ENCODE measurements at regions not wholly inside any gene's neighbourhood (a gene's known extent, or its start where the extent isn't known, plus 50 kb on each side); places are given as distances from the start of the nearest gene placed in this dataset.

DNA sequence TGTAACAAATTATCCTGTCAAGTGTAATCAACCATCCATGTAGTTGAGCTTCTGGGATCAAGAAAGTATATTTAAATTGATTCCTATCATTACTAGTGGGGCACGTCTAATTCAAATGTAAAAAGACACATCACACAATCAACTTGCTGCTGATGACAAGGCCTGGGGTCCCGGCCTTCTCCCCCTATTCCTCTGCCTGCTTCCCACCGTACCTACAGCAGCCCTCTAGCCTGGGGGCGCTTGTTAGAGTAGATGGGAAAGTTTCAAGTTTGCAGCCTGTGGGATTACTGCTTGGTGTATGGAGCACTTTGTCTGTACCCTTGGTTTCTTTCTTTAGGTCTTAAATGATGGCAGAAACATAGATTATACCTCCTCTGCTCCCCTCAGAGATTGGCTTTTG is 333.3 kb upstream of the KYNU start:
- DNase-seq (ENCODE audit: low read depth): no peak
- no peak overlapping the region for H3K4me3 ChIP-seq (ENCODE audit: low read depth, low read length)
- TF ChIP-seq, protein P1, sequence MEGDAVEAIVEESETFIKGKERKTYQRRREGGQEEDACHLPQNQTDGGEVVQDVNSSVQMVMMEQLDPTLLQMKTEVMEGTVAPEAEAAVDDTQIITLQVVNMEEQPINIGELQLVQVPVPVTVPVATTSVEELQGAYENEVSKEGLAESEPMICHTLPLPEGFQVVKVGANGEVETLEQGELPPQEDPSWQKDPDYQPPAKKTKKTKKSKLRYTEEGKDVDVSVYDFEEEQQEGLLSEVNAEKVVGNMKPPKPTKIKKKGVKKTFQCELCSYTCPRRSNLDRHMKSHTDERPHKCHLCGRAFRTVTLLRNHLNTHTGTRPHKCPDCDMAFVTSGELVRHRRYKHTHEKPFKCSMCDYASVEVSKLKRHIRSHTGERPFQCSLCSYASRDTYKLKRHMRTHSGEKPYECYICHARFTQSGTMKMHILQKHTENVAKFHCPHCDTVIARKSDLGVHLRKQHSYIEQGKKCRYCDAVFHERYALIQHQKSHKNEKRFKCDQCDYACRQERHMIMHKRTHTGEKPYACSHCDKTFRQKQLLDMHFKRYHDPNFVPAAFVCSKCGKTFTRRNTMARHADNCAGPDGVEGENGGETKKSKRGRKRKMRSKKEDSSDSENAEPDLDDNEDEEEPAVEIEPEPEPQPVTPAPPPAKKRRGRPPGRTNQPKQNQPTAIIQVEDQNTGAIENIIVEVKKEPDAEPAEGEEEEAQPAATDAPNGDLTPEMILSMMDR (IDR thresholded peaks at IDR 0.05; ENCODE audit: low read depth, low read length, missing control alignments): no peak

DNA sequence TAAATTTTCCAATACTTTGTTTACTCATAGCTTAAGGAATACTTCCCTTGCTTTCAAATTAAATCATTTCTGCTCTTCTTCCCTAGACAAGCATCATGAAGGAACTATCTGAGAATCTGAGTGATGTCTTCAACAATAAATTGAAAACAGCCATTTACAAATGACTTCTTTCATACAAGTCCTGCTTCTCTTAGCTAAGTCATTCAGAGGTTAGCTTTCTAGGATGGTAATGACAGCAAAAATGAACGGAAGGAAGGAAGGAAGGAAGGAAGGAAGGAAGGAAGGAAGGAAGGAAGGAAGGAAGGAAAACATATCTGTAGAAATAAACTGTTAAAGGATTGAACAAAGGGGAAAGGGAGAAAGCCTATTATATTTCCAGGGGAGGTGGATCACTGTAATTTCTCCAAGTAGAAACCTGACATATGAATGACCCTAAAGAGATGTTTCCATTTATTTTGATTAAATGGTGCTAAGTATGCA is 335.0 kb upstream of the KYNU start:
- no peak overlapping the region for H3K4me3 ChIP-seq (ENCODE audit: low read depth, low read length)
- TF ChIP-seq, protein P1 (IDR thresholded peaks at IDR 0.05; ENCODE audit: low read depth, low read length, missing control alignments): no peak
- no peak for DNase-seq (ENCODE audit: low read depth)

DNA sequence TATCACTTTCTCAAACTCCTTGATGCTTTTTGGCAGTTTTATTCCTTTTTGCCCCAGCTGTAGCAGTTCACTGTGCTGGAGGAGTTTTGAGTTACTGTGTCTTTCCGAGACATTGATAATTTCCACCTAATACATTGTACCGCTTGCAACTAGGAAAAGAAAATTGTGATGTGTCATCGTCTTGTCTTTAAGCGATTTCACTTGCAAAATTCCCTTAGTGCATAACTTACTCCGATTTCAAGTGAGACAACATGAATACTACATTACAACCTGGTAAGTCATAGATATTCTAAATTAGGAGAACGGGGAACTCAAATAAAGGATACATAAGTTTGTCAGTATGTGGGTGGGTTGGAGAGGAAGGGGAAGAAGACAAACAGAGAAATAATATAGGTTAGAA is 340.5 kb upstream of the KYNU start:
- TF ChIP-seq, protein P1 (IDR thresholded peaks at IDR 0.05; ENCODE audit: low read depth, low read length, missing control alignments): no peak
- no peak overlapping the region for H3K4me3 ChIP-seq (ENCODE audit: low read depth, low read length)
- DNase-seq (ENCODE audit: low read depth): no peak

DNA sequence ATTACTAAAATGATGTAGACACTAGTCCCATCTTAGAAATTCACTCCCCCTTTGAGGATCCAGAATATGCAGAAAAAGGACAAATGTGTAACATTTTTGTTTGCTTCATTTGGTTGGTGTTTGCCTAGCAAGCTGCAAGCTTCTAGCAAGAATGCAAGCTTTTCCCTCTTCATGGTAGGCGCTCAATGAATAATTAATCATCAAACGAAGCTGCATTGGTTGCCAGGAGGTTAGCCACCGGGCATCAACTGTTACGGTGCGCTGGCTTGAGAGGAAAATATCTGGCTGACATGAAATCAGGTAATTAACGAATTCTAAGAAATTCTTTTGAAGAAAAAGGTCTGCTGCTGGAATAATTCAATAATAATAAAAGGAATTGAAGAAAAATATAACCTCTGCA is 341.0 kb upstream of the KYNU start:
- TF ChIP-seq, protein P1 (IDR thresholded peaks at IDR 0.05; ENCODE audit: low read depth, low read length, missing control alignments): no peak
- DNase-seq (ENCODE audit: low read depth): no peak
- no peak overlapping the region for H3K4me3 ChIP-seq (ENCODE audit: low read depth, low read length)

DNA sequence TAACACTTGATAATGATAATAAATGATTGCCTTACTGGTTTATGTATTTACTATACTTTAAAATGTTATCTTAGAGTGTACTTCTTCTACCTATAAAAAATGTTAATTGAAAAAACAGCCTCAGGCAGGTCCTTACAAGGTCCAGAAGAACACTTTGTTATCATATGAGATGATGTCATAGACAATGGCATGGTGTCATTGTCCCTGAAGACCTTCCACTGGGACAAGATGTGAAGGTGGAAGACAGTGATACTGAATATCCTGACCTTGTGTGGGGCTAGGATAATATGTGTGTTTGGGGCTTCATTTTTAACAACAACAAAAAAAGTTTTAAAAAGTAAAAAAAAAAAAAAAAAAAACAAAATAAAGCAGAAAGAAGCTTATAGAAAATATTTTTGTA is 342.2 kb upstream of the KYNU start:
- TF ChIP-seq, protein P1 (IDR thresholded peaks at IDR 0.05; ENCODE audit: low read depth, low read length, missing control alignments): no peak
- DNase-seq (ENCODE audit: low read depth): no peak
- no peak overlapping the region for H3K4me3 ChIP-seq (ENCODE audit: low read depth, low read length)

DNA sequence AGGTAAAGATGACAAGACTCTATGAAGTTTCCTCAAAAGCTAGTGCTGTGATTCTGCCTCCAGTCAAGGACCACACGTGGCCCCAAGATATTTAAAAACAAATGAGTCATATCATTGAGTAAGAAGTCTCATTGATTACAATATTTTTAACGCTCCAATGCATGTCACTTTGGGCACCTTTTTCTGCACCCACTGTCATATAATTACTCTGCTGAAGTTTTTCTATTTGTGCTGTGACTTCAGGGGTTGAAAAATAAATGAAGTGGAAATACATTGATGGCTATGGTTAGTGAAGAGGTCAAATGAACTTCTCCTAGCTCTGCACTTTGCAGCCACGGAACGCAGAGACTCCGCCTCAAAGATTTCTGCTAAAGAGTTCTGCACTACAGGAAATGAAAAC is 344.3 kb upstream of the KYNU start:
- TF ChIP-seq, protein P1 (IDR thresholded peaks at IDR 0.05; ENCODE audit: low read depth, low read length, missing control alignments): no peak
- no peak overlapping the region for H3K4me3 ChIP-seq (ENCODE audit: low read depth, low read length)
- no peak for DNase-seq (ENCODE audit: low read depth)

DNA sequence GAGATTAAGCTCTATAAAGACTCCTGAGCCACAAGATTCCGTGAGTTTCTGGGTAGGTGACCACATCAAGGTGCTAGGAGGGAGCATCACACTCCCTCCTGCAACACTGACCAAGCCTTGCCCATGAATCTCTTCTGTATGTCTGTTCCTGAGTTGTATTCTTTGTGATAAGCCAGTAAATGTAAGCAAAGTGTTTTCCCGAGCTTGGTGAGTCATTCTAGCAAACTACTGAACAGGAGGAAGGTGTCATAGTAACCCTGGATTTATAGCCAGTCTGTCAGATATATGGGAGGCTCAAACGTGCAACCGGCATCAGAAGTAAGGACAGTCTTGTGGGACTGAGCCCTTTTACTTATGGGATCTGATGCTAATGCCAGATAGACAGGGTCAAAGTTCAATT is 346.1 kb upstream of the KYNU start:
- no peak for DNase-seq (ENCODE audit: low read depth)
- TF ChIP-seq, protein P1 (IDR thresholded peaks at IDR 0.05; ENCODE audit: low read depth, low read length, missing control alignments): no peak
- no peak overlapping the region for H3K4me3 ChIP-seq (ENCODE audit: low read depth, low read length)

All from GM12864 (cell line).